ENCODE measurements at regions not wholly inside any gene's neighbourhood (a gene's known extent, or its start where the extent isn't known, plus 50 kb on each side); places are given as distances from the start of the nearest gene placed in this dataset.
"Not testable (repeated sequence)": the region's sequence is repeated elsewhere in the genome, so short reads cannot be mapped to it uniquely, and the experiment has no call there.

DNA sequence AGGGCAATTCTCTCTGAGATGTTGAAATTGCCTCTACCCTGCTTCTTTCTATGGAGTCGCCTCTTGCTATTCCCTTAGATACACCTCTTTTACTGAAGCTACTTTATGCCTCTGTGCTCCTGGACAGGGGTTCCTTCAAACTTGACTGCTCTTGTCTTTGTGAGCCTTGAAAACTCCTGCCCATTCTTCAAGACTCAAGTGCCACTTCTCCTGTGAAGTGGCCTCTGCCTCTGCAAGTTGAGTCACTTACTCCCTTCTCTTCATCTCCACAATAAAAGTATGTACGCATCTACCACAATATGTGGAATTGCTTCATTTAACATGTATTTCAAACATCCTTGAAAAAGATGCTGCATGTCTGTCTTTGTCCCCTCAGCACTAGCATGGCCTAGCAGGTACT lies 66.0 kb upstream of the TPP2 start:
- no peaks in the 10 kb centered on the region for H3K27me3 ChIP-seq (ENCODE audit: insufficient read depth, poor library complexity, severe bottlenecking)
- no peak overlapping the region for H3K27ac ChIP-seq (replicated peaks)
- TF ChIP-seq POLR2AphosphoS5 (IDR thresholded peaks at IDR 0.05; ENCODE audit: low read depth) (no peak), CTCF (IDR thresholded peaks at IDR 0.05; ENCODE audit: insufficient read depth, low read length) (no peak), SPI1 (IDR thresholded peaks at IDR 0.05; ENCODE audit: borderline replicate concordance, low read depth) (no peak), GABPA (IDR thresholded peaks at IDR 0.05; ENCODE audit: low read depth) (no peak), REST (IDR thresholded peaks at IDR 0.05; ENCODE audit: insufficient replicate concordance, low read depth) (no peak)
- no peak overlapping the region for H3K4me3 ChIP-seq (replicated peaks; ENCODE audit: insufficient read depth, low read length)
- no peak for DNase-seq (ENCODE audit: low read depth in 1 of 2, low spot score in 1 of 2)

DNA sequence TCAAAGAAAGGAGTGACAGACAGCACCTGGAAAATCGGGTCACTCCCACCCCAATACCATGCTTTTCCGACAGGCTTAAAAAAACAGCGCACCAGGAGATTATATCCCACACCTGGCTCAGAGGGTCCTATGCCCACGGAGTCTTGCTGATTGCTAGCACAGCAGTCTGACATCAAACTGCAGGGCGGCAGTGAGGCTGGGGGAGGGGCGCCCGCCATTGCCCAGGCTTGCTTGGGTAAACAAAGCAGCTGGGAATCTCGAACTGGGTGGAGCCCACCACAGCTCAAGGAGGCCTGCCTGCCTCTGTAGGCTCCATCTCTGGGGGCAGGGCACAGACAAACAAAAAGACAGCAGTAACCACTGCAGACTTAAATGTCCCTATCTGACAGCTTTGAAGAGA lies 74.5 kb upstream of the TPP2 start:
- H3K27me3 ChIP-seq (ENCODE audit: insufficient read depth, poor library complexity, severe bottlenecking); H3K27ac ChIP-seq (replicated peaks); H3K4me3 ChIP-seq (replicated peaks; ENCODE audit: insufficient read depth, low read length); DNase-seq (ENCODE audit: low read depth in 1 of 2, low spot score in 1 of 2): not testable (repeated sequence)

DNA sequence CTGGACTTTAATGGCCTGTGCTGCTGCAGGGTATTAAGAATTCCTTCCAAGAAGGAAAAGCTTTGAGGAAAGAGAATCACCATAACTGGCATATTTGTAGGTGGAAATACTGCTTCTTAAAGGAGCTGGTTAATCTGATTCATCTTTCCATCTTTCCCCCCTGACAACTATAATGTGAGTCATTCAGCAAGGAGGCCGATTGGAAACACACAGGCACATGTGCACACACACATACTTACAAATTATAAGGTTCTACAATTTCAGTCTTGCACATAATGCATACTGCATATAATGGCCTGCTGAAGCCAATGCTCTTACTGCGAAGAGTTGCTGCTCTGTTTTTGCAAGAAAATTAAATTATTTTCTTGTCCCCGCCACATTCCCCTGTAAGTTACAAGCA lies 78.8 kb upstream of the TPP2 start:
- Histone ChIP-seq H3K4me3 (replicated peaks; ENCODE audit: insufficient read depth, low read length) (no peak overlapping the region), H3K27me3 (ENCODE audit: insufficient read depth, poor library complexity, severe bottlenecking) (peaks cover 8% of the 10 kb centered on the region), H3K27ac (replicated peaks) (no peak overlapping the region)
- TF ChIP-seq REST (IDR thresholded peaks at IDR 0.05; ENCODE audit: insufficient replicate concordance, low read depth) (no peak), POLR2AphosphoS5 (IDR thresholded peaks at IDR 0.05; ENCODE audit: low read depth) (no peak), SPI1 (IDR thresholded peaks at IDR 0.05; ENCODE audit: borderline replicate concordance, low read depth) (no peak), GABPA (IDR thresholded peaks at IDR 0.05; ENCODE audit: low read depth) (no peak), CTCF (IDR thresholded peaks at IDR 0.05; ENCODE audit: insufficient read depth, low read length) (no peak)
- no peak for DNase-seq (ENCODE audit: low read depth in 1 of 2, low spot score in 1 of 2)

DNA sequence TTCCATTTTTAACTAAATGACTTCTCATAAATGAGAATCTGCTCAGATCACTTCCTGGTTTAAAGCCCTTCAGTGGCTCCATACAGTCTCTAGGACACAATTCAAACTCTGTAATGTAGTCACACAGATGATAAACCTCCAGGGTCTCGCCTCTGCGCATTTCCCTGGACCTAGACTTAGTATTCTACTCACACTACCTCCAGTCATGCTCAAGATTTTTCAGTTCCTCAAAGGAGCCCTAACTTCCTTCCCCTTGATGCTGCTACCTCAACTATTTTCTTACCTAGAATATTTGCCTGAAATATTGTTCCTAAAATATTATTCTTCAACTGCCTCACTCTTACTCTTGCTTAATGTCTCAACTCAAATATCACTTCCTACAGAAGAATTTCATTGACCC lies 86.7 kb upstream of the TPP2 start:
- no peak for TF ChIP-seq CTCF (IDR thresholded peaks at IDR 0.05; ENCODE audit: insufficient read depth, low read length)
- DNase-seq (ENCODE audit: low read depth in 1 of 2, low spot score in 1 of 2), result no peak

More for the DNA sequence above, 86.7 kb upstream of the TPP2 start:
- H3K27ac ChIP-seq (replicated peaks), result no peak overlapping the region
- no peak overlapping the region for H3K4me3 ChIP-seq (replicated peaks; ENCODE audit: insufficient read depth, low read length)
- no peaks in the 10 kb centered on the region for H3K27me3 ChIP-seq (ENCODE audit: insufficient read depth, poor library complexity, severe bottlenecking)

Data from HL-60 (cell line).